Right lobe of liver (tissue), 4 donors: ENCODE measurements at regions not wholly inside any gene's neighbourhood (a gene's known extent, or its start where the extent isn't known, plus 50 kb on each side); places are given as distances from the start of the nearest gene placed in this dataset.

Experiments used
- CTCF ChIP-seq, 4 donors: fragments of 200-600 bp in 3 of 4; fragments of 450-650 bp in 1 of 4; IDR thresholded peaks; one replicate each; pipeline versions ENCODE4 v1.5.1 to v1.8.0; 2016 to 2022; ENCODE audit warnings: antibody characterized with exemption in 4 of 4, mild to moderate bottlenecking in 2 of 4
- POLR2A ChIP-seq: fragments of 450-650 bp; IDR thresholded peaks from one replicate; pipeline ENCODE4 v1.6.1; 2017; ENCODE audit warnings: antibody characterized with exemption, mild to moderate bottlenecking
- donor health status: DM: no; HTN: no; CAD: no.
- donor health status: DM: no; HTN: no; CAD: no.
- donor health status: DM: no; HTN: yes; CAD: no.

- TF ChIP-seq CTCF (IDR thresholded peaks at IDR 0.05) (no peak), POLR2A (no peak)
These were observed 728.1 kb downstream of the BRD1 start for GRCh38 chr22:49099496-49100124.
